K562 (cell line): ENCODE measurements at regions not wholly inside any gene's neighbourhood (a gene's known extent, or its start where the extent isn't known, plus 50 kb on each side); places are given as distances from the start of the nearest gene placed in this dataset.

Experiments
- ATAC-seq: fragments of 200-7000 bp; cut with Tn5 transposase; 3 replicates; pipeline ENCODE4 v1.9.1; 2020; ENCODE audit warnings: moderate library complexity
- BruUV-seq: library from RNA; stranded (reverse); fragments of 400-500 nt; replicated peaks from 2 replicates; lab custom pipeline; 2021; lab: Mats Ljungman, UMichigan
- CTCF ChIA-PET: fragments of 300-600 bp; formaldehyde crosslinking; extraction: SDS; loops from one replicate; lab custom pipeline; 2021; ENCODE audit warnings: low intra/inter-chr PET ratio; lab: Yijun Ruan, JAX
- POLR2A ChIA-PET: fragments of 300-600, 350-650 bp; sonication (Branson Sonifier 250); formaldehyde crosslinking; extraction: SDS; loops from one replicate; lab custom pipeline; 2021; ENCODE audit warnings: antibody characterized with exemption, inconsistent platforms; lab: Yijun Ruan, JAX
- DNase-seq, 4 experiments: peaks; one replicate each; pipeline versions ENCODE4 v3.0.0 to v3.0.0-alpha.2; 2011 to 2018; ENCODE audit warnings: low spot score in 3 of 4, mixed read lengths in 3 of 4; ENCODE audit errors: extremely low read depth in 1 of 4
- FAIRE-seq: peaks from 2 replicates; lab custom pipeline; 2011; peaks lifted over from hg19 to GRCh38; lab: Jason Lieb, UNC
- H2AFZ ChIP-seq: 2 replicates; pipeline ENCODE4 v1.6.0; 2011; ENCODE audit warnings: low read depth, low read length, control low read depth, inconsistent platforms
- H3K27ac ChIP-seq: fragments of 200-600 bp; 3 replicates; pipeline ENCODE4 v1.8.0; 2011; ENCODE audit warnings: low read depth, mild to moderate bottlenecking, control low read depth, inconsistent platforms, low read length, moderate library complexity, mixed read lengths; ENCODE audit errors: extremely low read depth
- H3K27me3 ChIP-seq, 2 experiments: fragments of 300-600 bp in 1 of 2; 2 replicates in 1 of 2; 3 replicates in 1 of 2; pipeline versions ENCODE4 v1.6.0 to v1.8.0; 2011; ENCODE audit warnings: inconsistent platforms in 2 of 2, low read length in 2 of 2, mild to moderate bottlenecking in 1 of 2, mixed read lengths in 1 of 2, moderate library complexity in 1 of 2; ENCODE audit not compliant: control insufficient read depth in 2 of 2, insufficient read depth in 2 of 2
- H3K36me3 ChIP-seq: fragments of 300-600 bp; 3 replicates; pipeline ENCODE4 v1.8.0; 2011; ENCODE audit warnings: mild to moderate bottlenecking, low read length, inconsistent platforms; ENCODE audit not compliant: control insufficient read depth, insufficient read depth
- H3K4me1 ChIP-seq, 2 experiments: fragments of 200-600 bp in 1 of 2; replicated peaks in 1 of 2; 2 replicates in 1 of 2; 3 replicates in 1 of 2; pipeline versions ENCODE4 v1.5.1 to v1.8.0; 2011; ENCODE audit warnings: inconsistent platforms in 2 of 2, low read length in 2 of 2, mild to moderate bottlenecking in 1 of 2, mixed read lengths in 1 of 2, moderate library complexity in 1 of 2; ENCODE audit not compliant: control insufficient read depth in 2 of 2, insufficient read depth in 2 of 2
- H3K4me2 ChIP-seq: 2 replicates; pipeline ENCODE4 v1.6.1; 2011; ENCODE audit warnings: low read length, control low read depth, inconsistent platforms, mixed read lengths; ENCODE audit not compliant: insufficient read depth
- H3K4me3 ChIP-seq: fragments of 200-600 bp; sonication (generic), shearing (Covaris generic); 2 replicates; pipeline ENCODE4 v1.5.1; 2016; ENCODE audit warnings: control low read depth, inconsistent platforms
- H3K79me2 ChIP-seq: fragments of 200-600 bp; 3 replicates; pipeline ENCODE4 v1.8.0; 2011; ENCODE audit warnings: low read length, inconsistent platforms; ENCODE audit not compliant: control insufficient read depth, insufficient read depth
- H3K9ac ChIP-seq, 2 experiments: 2 replicates each; pipeline versions ENCODE4 v1.6.0 to v1.6.1; 2011; ENCODE audit warnings: low read depth in 2 of 2, low read length in 2 of 2, control low read depth in 1 of 2, inconsistent platforms in 1 of 2, mild to moderate bottlenecking in 1 of 2, mixed read lengths in 1 of 2; ENCODE audit not compliant: insufficient read depth in 1 of 2
- H3K9me1 ChIP-seq: one replicate; pipeline ENCODE4 v1.6.0; 2011; ENCODE audit warnings: inconsistent platforms, mild to moderate bottlenecking, low read length, moderate library complexity; ENCODE audit not compliant: control insufficient read depth, insufficient read depth
- H3K9me3 ChIP-seq: replicated peaks from 2 replicates; pipeline ENCODE4 v1.5.1; 2011; ENCODE audit warnings: low read depth, low read length, inconsistent platforms; ENCODE audit not compliant: control insufficient read depth, insufficient read depth
- H4K20me1 ChIP-seq: replicated peaks from 2 replicates; pipeline ENCODE4 v1.6.1; 2011; ENCODE audit warnings: low read length, inconsistent platforms, mixed read lengths; ENCODE audit not compliant: control insufficient read depth, insufficient read depth
- CREB3 ChIP-seq: fragments of 450-650 bp; conservative IDR thresholded peaks from 2 replicates; pipeline ENCODE4 v1.6.1; 2016; ENCODE audit warnings: missing genetic modification characterization, low read depth, mild to moderate bottlenecking, missing compliant biosample characterization, moderate library complexity
- FOXM1 ChIP-seq, 2 experiments: fragments of 450-650 bp in 1 of 2; sonication (generic) in 1 of 2; formaldehyde crosslinking in 1 of 2; IDR thresholded peaks; 2 replicates each; pipeline versions ENCODE4 v1.6.1 to v1.9.0; 2017 to 2022; ENCODE audit warnings: low read depth in 2 of 2, mild to moderate bottlenecking in 2 of 2, missing genetic modification reagents in 1 of 2, moderate library complexity in 1 of 2
- GATA2 ChIP-seq: sonication (generic); formaldehyde crosslinking; IDR thresholded peaks from 2 replicates; pipeline ENCODE4 v1.4.0; 2020; ENCODE audit warnings: mild to moderate bottlenecking, missing genetic modification reagents
- MYNN ChIP-seq, 2 experiments: sonication (generic); formaldehyde crosslinking in 1 of 2; IDR thresholded peaks; 2 replicates each; pipeline versions ENCODE4 v1.5.0 to v1.6.1; 2016 to 2020; ENCODE audit warnings: antibody characterized with exemption in 1 of 2, missing genetic modification reagents in 1 of 2
- RHOXF2B ChIP-seq: fragments of 250-450 bp; sonication (Bioruptor Pico); conservative IDR thresholded peaks from 2 replicates; pipeline ENCODE4 v1.5.1; 2021
- TAF9B ChIP-seq: fragments of 450-650 bp; IDR thresholded peaks from 2 replicates; pipeline ENCODE4 v1.6.1; 2018; ENCODE audit warnings: mild to moderate bottlenecking; ENCODE audit not compliant: partially characterized antibody
- ZBTB11 ChIP-seq, 3 experiments: fragments of 200-800 bp in 1 of 3; fragments of 250-450 bp in 1 of 3; fragments of 450-650 bp in 1 of 3; sonication (Bioruptor Pico) in 1 of 3; sonication (Bioruptor generic) in 1 of 3; formaldehyde crosslinking in 1 of 3; IDR thresholded peaks; 2 replicates each; pipeline versions ENCODE4 v1.6.1 to v1.8.0; 2016 to 2022; ENCODE audit warnings: mild to moderate bottlenecking in 2 of 3, missing genetic modification characterization in 2 of 3, missing compliant biosample characterization in 1 of 3, moderate library complexity in 1 of 3
- ZNF354B ChIP-seq: fragments of 250-450 bp; sonication (Bioruptor Pico); IDR thresholded peaks from 2 replicates; pipeline ENCODE4 v1.4.0; 2020
- WGBS: fragments of 100-300 bp; shearing (Covaris generic); methylation state at CpG from one replicate; pipeline ENCODE4 v1.1.6; 2016; ENCODE audit warnings: low coverage, mixed read lengths; ENCODE audit not compliant: insufficient coverage; ENCODE audit errors: missing lambda C conversion rate; 5-methylcytosine and 5-hydroxymethylcytosine counted together
- in situ Hi-C: fragments of 300-500 bp; cut with MboI; formaldehyde crosslinking; loops from 4 replicates; pipeline ENCODE4 v1.15.0; 2018; ENCODE audit warnings: inconsistent platforms, mixed read lengths
- intact Hi-C: fragments of 100-400 bp; cut with micrococcal nuclease; formaldehyde crosslinking; loops from 2 replicates; pipeline ENCODE4 v1.14.2; 2022
- TF ChIP-seq, protein P1 (sequence below): fragments of 250-450 bp; sonication (Bioruptor Pico); IDR thresholded peaks from 2 replicates; pipeline ENCODE4 v1.5.0; 2021

DNA sequence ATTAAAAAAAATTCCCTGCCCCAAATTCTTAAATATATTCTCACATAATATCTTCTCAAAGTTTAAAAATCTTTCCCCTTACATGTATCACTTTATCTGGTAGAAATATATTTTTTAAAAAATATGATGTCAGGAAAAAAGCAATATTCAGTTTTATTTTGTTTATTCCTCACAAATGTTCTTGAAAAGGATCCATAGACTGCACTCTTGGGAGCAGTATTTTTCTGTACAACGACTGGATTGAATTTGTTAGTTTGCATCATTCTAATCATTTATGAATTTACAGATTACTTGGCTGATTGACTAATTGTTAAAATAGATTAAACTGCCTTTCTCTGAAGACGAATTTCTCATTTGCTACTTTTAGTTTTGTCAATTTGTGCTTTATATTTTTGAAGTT lies 468.1 kb upstream of the NOVA1 start (continued):
- TF ChIP-seq ZBTB11 (CRISPR knock-in tag; IDR thresholded peaks at IDR 0.05): no peak
- no peak for TF ChIP-seq CREB3 (tag)
- TF ChIP-seq RHOXF2B (CRISPR knock-in tag): no peak

DNA sequence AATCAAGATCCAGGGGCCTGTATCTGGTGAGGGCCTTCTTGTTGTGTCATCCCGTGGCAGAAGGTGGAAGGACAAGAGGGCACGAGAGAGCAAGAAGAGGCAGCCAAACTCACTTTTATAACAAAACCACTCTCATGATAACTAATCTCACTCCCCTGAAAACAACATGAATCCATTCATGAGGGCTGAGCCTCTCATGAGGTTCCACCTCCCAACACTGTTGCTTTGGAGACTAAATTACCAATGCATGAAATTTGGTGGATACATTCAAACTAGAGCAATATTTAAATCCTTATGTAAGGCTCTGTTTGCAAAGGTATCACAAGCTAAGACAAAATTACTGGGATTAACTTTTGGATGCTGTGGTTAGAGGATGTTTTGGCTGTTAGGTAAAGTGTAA lies 470.1 kb upstream of the NOVA1 start:
- FAIRE-seq: no peak
- CTCF ChIA-PET: no interaction called here

More for the DNA sequence above, 470.1 kb upstream of the NOVA1 start:
- Histone ChIP-seq H3K79me2 (no peaks in the 10 kb centered on the region), H4K20me1 (no peaks in the 10 kb centered on the region), H3K9ac (no peak overlapping the region), H3K9me1 (no peaks in the 10 kb centered on the region), H2AFZ (no peak overlapping the region), H3K9me3 (no peaks in the 10 kb centered on the region), H3K27ac (no peak overlapping the region), H3K4me3 (no peak overlapping the region), H3K4me1 (no peaks in the 10 kb centered on the region), H3K36me3 (no peaks in the 10 kb centered on the region), H3K4me2 (no peak overlapping the region), H3K27me3 (no peaks in the 10 kb centered on the region)
- intact Hi-C loops (no loop called here), in situ Hi-C loops (no loop called here)
- DNase-seq: no peak
- TF ChIP-seq, protein P1, sequence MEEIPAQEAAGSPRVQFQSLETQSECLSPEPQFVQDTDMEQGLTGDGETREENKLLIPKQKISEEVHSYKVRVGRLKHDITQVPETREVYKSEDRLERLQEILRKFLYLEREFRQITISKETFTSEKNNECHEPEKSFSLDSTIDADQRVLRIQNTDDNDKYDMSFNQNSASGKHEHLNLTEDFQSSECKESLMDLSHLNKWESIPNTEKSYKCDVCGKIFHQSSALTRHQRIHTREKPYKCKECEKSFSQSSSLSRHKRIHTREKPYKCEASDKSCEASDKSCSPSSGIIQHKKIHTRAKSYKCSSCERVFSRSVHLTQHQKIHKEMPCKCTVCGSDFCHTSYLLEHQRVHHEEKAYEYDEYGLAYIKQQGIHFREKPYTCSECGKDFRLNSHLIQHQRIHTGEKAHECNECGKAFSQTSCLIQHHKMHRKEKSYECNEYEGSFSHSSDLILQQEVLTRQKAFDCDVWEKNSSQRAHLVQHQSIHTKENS: no peak
- TF ChIP-seq GATA2 (no peak), MYNN (IDR thresholded peaks at IDR 0.05) (no peak), MYNN (CRISPR knock-in tag; IDR thresholded peaks at IDR 0.05) (no peak), TAF9B (no peak), ZNF354B (no peak), FOXM1 (IDR thresholded peaks at IDR 0.05; ENCODE audit: low read depth) (no peak), FOXM1 (CRISPR knock-in tag; IDR thresholded peaks at IDR 0.05; ENCODE audit: low read depth) (no peak)
- 0% methylated on average over 2 of the region's 2 CpGs for WGBS
- BruUV-seq: no TSS peak
- POLR2A ChIA-PET: no interaction called here
- no peak for ATAC-seq
